ENCODE measurements at regions not wholly inside any gene's neighbourhood (a gene's known extent, or its start where the extent isn't known, plus 50 kb on each side); places are given as distances from the start of the nearest gene placed in this dataset.

GRCh38 chr18:45526114-45526841 is 89.0 kb upstream of the SLC14A2 start:
- no peaks in the 10 kb centered on the region for H3K27me3 ChIP-seq (ENCODE audit: insufficient read depth, low read depth)
- H3K36me3 ChIP-seq (ENCODE audit: insufficient read depth): no peaks in the 10 kb centered on the region
- TF ChIP-seq CTCF (conservative IDR thresholded peaks at IDR 0.05; ENCODE audit: low read depth, low read length): no peak
- H2AFZ ChIP-seq (ENCODE audit: low read depth): no peak overlapping the region
- H3K79me2 ChIP-seq (ENCODE audit: insufficient read depth, low read depth): no peaks in the 10 kb centered on the region
- no peak overlapping the region for H3K27ac ChIP-seq
- H3K4me1 ChIP-seq (ENCODE audit: low read depth, poor library complexity, severe bottlenecking): no peaks in the 10 kb centered on the region
- no peaks in the 10 kb centered on the region for H4K20me1 ChIP-seq (ENCODE audit: insufficient read depth)
- H3K9ac ChIP-seq: no peak overlapping the region
- H3K4me3 ChIP-seq (IDR thresholded peaks at IDR 0.05; ENCODE audit: insufficient read depth, low read depth, low read length): no peak overlapping the region
- no peak overlapping the region for H3K4me2 ChIP-seq

DNA sequence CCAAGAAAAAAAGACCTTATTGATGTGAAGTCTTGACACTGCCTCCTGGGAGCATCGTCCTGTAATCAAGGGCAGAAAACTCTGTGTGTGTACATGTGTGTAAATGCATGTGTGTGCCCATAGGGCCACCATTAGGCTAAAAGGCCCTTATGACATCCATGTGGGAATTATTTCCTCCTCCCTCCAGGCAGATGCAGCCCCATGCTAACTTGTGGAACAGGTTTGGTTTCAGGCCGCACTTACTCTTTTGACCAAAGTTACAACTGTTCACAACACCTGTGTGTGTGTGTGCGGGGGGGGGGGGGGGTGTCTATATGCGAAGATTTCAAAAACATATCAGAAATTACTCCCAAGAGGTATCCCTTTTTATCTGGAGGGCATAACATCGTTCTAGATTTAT is 87.4 kb upstream of the SLC14A2 start:
- Histone ChIP-seq H3K9ac (no peak overlapping the region), H3K4me1 (ENCODE audit: low read depth, poor library complexity, severe bottlenecking) (no peaks in the 10 kb centered on the region), H3K27ac (no peak overlapping the region), H3K79me2 (ENCODE audit: insufficient read depth, low read depth) (no peaks in the 10 kb centered on the region), H4K20me1 (ENCODE audit: insufficient read depth) (no peaks in the 10 kb centered on the region), H3K27me3 (ENCODE audit: insufficient read depth, low read depth) (no peaks in the 10 kb centered on the region), H3K4me2 (no peak overlapping the region), H3K4me3 (IDR thresholded peaks at IDR 0.05; ENCODE audit: insufficient read depth, low read depth, low read length) (no peak overlapping the region), H2AFZ (ENCODE audit: low read depth) (no peak overlapping the region), H3K36me3 (ENCODE audit: insufficient read depth) (no peaks in the 10 kb centered on the region)
- no peak for TF ChIP-seq CTCF (conservative IDR thresholded peaks at IDR 0.05; ENCODE audit: low read depth, low read length)

DNA sequence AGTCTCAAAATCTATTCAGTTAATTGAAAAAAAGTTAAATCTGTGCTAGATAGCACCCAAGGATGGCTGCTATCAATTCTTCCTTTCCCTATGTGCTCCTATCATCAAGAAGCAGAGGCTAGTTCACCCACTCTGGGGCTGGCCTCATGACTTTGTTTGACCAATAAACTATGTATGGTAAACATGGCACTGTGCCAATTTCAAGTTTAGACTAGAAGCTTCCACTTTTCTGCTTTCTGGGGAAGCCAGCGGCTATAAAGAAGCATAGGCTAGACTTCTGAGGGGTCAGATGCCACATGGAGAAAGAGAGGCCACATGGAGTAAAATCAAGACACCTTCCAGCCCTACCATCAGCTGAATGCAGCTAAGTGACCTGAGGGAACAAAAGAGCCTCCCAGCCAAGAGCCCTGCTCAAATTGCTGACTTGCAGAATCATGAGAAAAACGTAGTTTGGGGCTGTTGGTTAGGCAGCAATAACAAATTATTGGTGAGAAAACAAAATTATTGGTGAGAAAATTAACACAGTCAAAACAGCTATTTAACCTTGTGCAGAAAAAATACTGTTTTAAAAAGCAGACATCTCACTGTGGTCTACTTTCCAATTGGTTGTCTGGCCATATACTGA is 86.5 kb upstream of the SLC14A2 start:
- Histone ChIP-seq H3K4me1 (ENCODE audit: low read depth, poor library complexity, severe bottlenecking) (no peaks in the 10 kb centered on the region), H3K9ac (no peak overlapping the region), H3K4me3 (IDR thresholded peaks at IDR 0.05; ENCODE audit: insufficient read depth, low read depth, low read length) (no peak overlapping the region), H2AFZ (ENCODE audit: low read depth) (no peak overlapping the region), H3K27ac (no peak overlapping the region), H3K36me3 (ENCODE audit: insufficient read depth) (no peaks in the 10 kb centered on the region), H4K20me1 (ENCODE audit: insufficient read depth) (no peaks in the 10 kb centered on the region), H3K4me2 (no peak overlapping the region), H3K79me2 (ENCODE audit: insufficient read depth, low read depth) (no peaks in the 10 kb centered on the region), H3K27me3 (ENCODE audit: insufficient read depth, low read depth) (no peaks in the 10 kb centered on the region)
- no peak for TF ChIP-seq CTCF (conservative IDR thresholded peaks at IDR 0.05; ENCODE audit: low read depth, low read length)

GRCh38 chr18:45538444-45538843 is 76.8 kb upstream of the SLC14A2 start:
- Histone ChIP-seq H3K9ac (no peak overlapping the region), H3K27ac (no peak overlapping the region), H3K79me2 (ENCODE audit: insufficient read depth, low read depth) (no peaks in the 10 kb centered on the region), H3K36me3 (ENCODE audit: insufficient read depth) (no peaks in the 10 kb centered on the region), H3K4me2 (no peak overlapping the region), H4K20me1 (ENCODE audit: insufficient read depth) (no peaks in the 10 kb centered on the region), H2AFZ (ENCODE audit: low read depth) (no peak overlapping the region), H3K4me3 (IDR thresholded peaks at IDR 0.05; ENCODE audit: insufficient read depth, low read depth, low read length) (no peak overlapping the region), H3K27me3 (ENCODE audit: insufficient read depth, low read depth) (no peaks in the 10 kb centered on the region), H3K4me1 (ENCODE audit: low read depth, poor library complexity, severe bottlenecking) (no peaks in the 10 kb centered on the region)
- TF ChIP-seq CTCF (conservative IDR thresholded peaks at IDR 0.05; ENCODE audit: low read depth, low read length): no peak

All from KMS-11 (cell line).